HEK293 (cell line): ENCODE measurements at regions not wholly inside any gene's neighbourhood (a gene's known extent, or its start where the extent isn't known, plus 50 kb on each side); places are given as distances from the start of the nearest gene placed in this dataset.

Source experiments
- CTCF ChIA-PET: fragments of 350-600 bp; formaldehyde crosslinking; extraction: SDS; loops from one replicate; lab custom pipeline; 2021; ENCODE audit warnings: antibody characterized with exemption; lab: Yijun Ruan, JAX
- POLR2A ChIA-PET: fragments of 300-600 bp; formaldehyde crosslinking; extraction: SDS; loops from one replicate; lab custom pipeline; 2020; ENCODE audit warnings: antibody characterized with exemption, inconsistent platforms; lab: Yijun Ruan, JAX
- H3K27ac ChIP-seq: fragments of 200-500 bp; sonication (Bioruptor generic); 2 replicates; pipeline ENCODE4 v1.5.1; 2014; ENCODE audit warnings: low read depth, low read length, control low read depth, inconsistent platforms; ENCODE audit errors: extremely low read depth
- H3K36me3 ChIP-seq, 2 experiments: fragments of 200-500 bp in 1 of 2; sonication (Bioruptor generic) in 1 of 2; 1 replicate in 1 of 2; 2 replicates in 1 of 2; pipeline ENCODE4 v1.5.1; 2014 to 2017; ENCODE audit warnings: inconsistent platforms in 2 of 2, low read length in 2 of 2; ENCODE audit not compliant: control insufficient read depth in 2 of 2, insufficient read depth in 1 of 2
- H3K4me1 ChIP-seq: fragments of 200-500 bp; sonication (Bioruptor generic); 2 replicates; pipeline ENCODE4 v1.5.1; 2014; ENCODE audit warnings: mild to moderate bottlenecking, low read length, inconsistent platforms; ENCODE audit not compliant: control insufficient read depth, insufficient read depth
- H3K4me3 ChIP-seq: 2 replicates; pipeline ENCODE4 v1.5.1; 2011; ENCODE audit warnings: low read depth, mild to moderate bottlenecking, control low read depth, low read length, moderate library complexity
- H3K9me3 ChIP-seq: fragments of 200-500 bp; sonication (Bioruptor generic); 2 replicates; pipeline ENCODE4 v1.5.1; 2014; ENCODE audit warnings: low read depth, low read length, inconsistent platforms; ENCODE audit not compliant: control insufficient read depth, insufficient read depth
- BCL11A ChIP-seq: fragments of 450-650 bp; formaldehyde crosslinking; IDR thresholded peaks from 2 replicates; pipeline ENCODE4 v1.5.1; 2016; ENCODE audit warnings: low read depth, missing biosample characterization, missing genetic modification characterization
- IKZF3 ChIP-seq: fragments of 450-650 bp; IDR thresholded peaks from 2 replicates; pipeline ENCODE4 v1.5.0; 2018; ENCODE audit warnings: missing biosample characterization, mild to moderate bottlenecking, missing genetic modification characterization, moderate library complexity
- KLF10 ChIP-seq: fragments of 450-650 bp; IDR thresholded peaks from 2 replicates; pipeline ENCODE4 v1.5.1; 2018; ENCODE audit warnings: missing biosample characterization, mild to moderate bottlenecking, missing genetic modification characterization
- MEIS1 ChIP-seq: sonication (generic); formaldehyde crosslinking; IDR thresholded peaks from 2 replicates; pipeline ENCODE4 v1.8.1; 2022; ENCODE audit warnings: missing genetic modification reagents, mild to moderate bottlenecking, borderline replicate concordance
- MYNN ChIP-seq: fragments of 450-650 bp; formaldehyde crosslinking; IDR thresholded peaks from 2 replicates; pipeline ENCODE4 v1.5.1; 2016; ENCODE audit warnings: missing biosample characterization, missing genetic modification characterization, borderline replicate concordance
- OVOL3 ChIP-seq: fragments of 450-650 bp; formaldehyde crosslinking; IDR thresholded peaks from 2 replicates; pipeline ENCODE4 v1.5.1; 2016; ENCODE audit warnings: missing biosample characterization, missing genetic modification characterization
- PRDM4 ChIP-seq: fragments of 450-650 bp; formaldehyde crosslinking; IDR thresholded peaks from 2 replicates; pipeline ENCODE4 v1.5.1; 2017; ENCODE audit warnings: missing biosample characterization, missing genetic modification characterization
- SALL2 ChIP-seq: fragments of 450-650 bp; formaldehyde crosslinking; IDR thresholded peaks from 2 replicates; pipeline ENCODE4 v1.5.0; 2017; ENCODE audit warnings: missing biosample characterization, mild to moderate bottlenecking, missing genetic modification characterization, borderline replicate concordance
- YY2 ChIP-seq: fragments of 450-650 bp; formaldehyde crosslinking; IDR thresholded peaks from 2 replicates; pipeline ENCODE4 v1.5.1; 2016; ENCODE audit warnings: missing biosample characterization, missing genetic modification characterization
- ZBTB26 ChIP-seq: fragments of 450-650 bp; formaldehyde crosslinking; optimal IDR thresholded peaks from 2 replicates; pipeline ENCODE3; 2016; ENCODE audit warnings: missing biosample characterization, mild to moderate bottlenecking, missing genetic modification characterization
- ZBTB48 ChIP-seq: fragments of 450-650 bp; formaldehyde crosslinking; IDR thresholded peaks from 2 replicates; pipeline ENCODE4 v1.5.1; 2016; ENCODE audit warnings: missing biosample characterization, missing genetic modification characterization
- ZIC2 ChIP-seq: fragments of 450-650 bp; formaldehyde crosslinking; IDR thresholded peaks from 2 replicates; pipeline ENCODE4 v1.5.1; 2016; ENCODE audit warnings: missing biosample characterization, missing genetic modification characterization
- ZNF114 ChIP-seq: fragments of 450-650 bp; formaldehyde crosslinking; IDR thresholded peaks from 2 replicates; pipeline ENCODE4 v1.5.0; 2017; ENCODE audit warnings: missing biosample characterization, missing genetic modification characterization
- ZNF19 ChIP-seq: fragments of 450-650 bp; formaldehyde crosslinking; IDR thresholded peaks from 2 replicates; pipeline ENCODE4; 2016; ENCODE audit warnings: missing biosample characterization, missing genetic modification characterization, low read depth
- ZNF280C ChIP-seq: fragments of 450-650 bp; formaldehyde crosslinking; IDR thresholded peaks from 2 replicates; pipeline ENCODE4 v1.5.1; 2016; ENCODE audit warnings: missing biosample characterization, missing genetic modification characterization
- ZNF311 ChIP-seq: fragments of 450-650 bp; formaldehyde crosslinking; IDR thresholded peaks from 2 replicates; pipeline ENCODE4 v1.5.1; 2017; ENCODE audit warnings: missing biosample characterization, missing genetic modification characterization, borderline replicate concordance
- ZNF324 ChIP-seq: fragments of 450-650 bp; formaldehyde crosslinking; IDR thresholded peaks from 2 replicates; pipeline ENCODE4 v1.5.1; 2016; ENCODE audit warnings: missing biosample characterization, missing genetic modification characterization
- ZNF354C ChIP-seq: fragments of 450-650 bp; formaldehyde crosslinking; IDR thresholded peaks from 2 replicates; pipeline ENCODE4 v1.5.1; 2016; ENCODE audit warnings: missing biosample characterization, missing genetic modification characterization, low read depth, borderline replicate concordance
- ZNF549 ChIP-seq: fragments of 450-650 bp; IDR thresholded peaks from 2 replicates; pipeline ENCODE4 v1.5.1; 2018; ENCODE audit warnings: missing biosample characterization, missing genetic modification characterization, mild to moderate bottlenecking, inconsistent platforms, moderate library complexity
- ZNF623 ChIP-seq: fragments of 450-650 bp; formaldehyde crosslinking; IDR thresholded peaks from 2 replicates; pipeline ENCODE4 v1.5.1; 2016; ENCODE audit warnings: missing biosample characterization, missing genetic modification characterization
- ZNF670 ChIP-seq: fragments of 450-650 bp; formaldehyde crosslinking; IDR thresholded peaks from 2 replicates; pipeline ENCODE4 v1.5.1; 2016; ENCODE audit warnings: missing biosample characterization, missing genetic modification characterization, low read depth
- ZNF704 ChIP-seq: fragments of 450-650 bp; formaldehyde crosslinking; IDR thresholded peaks from 2 replicates; pipeline ENCODE4 v1.5.1; 2016; ENCODE audit warnings: missing biosample characterization, missing genetic modification characterization
- ZSCAN23 ChIP-seq: fragments of 450-650 bp; formaldehyde crosslinking; IDR thresholded peaks from 2 replicates; pipeline ENCODE4 v1.5.1; 2016; ENCODE audit warnings: missing biosample characterization, missing genetic modification characterization
- TF ChIP-seq, protein P1 (sequence below): fragments of 450-650 bp; formaldehyde crosslinking; IDR thresholded peaks from 2 replicates; pipeline ENCODE4 v1.5.1; 2016; ENCODE audit warnings: missing biosample characterization, missing genetic modification characterization, borderline replicate concordance

DNA sequence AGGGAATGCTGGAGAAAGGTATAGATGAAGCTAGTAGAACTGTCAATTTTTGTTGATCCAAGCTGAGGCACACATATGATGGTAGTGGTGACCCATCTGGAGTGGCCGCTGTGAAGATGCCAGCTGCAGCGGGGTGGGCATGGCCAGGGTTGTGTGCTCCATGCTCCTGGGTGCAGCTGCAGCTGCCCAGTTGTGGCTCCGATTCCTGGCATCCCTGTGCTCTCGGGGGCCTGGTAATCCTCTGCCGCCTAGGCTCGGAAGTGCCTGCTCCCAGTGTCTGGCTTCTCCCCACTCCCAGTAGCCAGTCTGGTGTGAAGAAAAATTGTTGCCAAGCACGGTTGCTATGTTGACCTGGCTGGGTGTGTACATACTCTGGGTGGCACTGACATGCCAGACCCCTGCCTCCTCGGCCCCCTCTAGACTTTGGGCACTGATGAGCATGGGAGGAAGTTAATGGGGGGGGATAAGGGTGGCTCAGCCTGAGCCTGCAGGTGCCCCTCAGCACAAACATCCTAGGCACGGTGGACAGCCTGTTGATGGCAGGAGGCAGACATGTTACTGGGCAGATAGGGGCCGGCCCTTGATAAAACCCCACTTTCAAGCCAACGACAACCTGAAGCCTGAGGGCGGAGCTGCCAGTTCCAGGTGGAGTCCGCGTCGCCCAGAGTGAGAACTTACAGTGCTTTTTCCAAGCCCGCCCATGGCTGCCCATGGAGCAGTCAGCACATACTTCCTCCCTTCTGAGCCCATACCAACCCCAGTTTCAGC lies 1400.7 kb downstream of the PCDH9 start:
- H3K9me3 ChIP-seq = no peaks in the 10 kb centered on the region
- CTCF ChIA-PET = no interaction called here
- TF ChIP-seq ZNF311 (no peak), ZNF114 (tag by site-specific recombination) (no peak), ZNF280C (tag by site-specific recombination) (no peak), PRDM4 (tag by site-specific recombination) (no peak), BCL11A (tag by site-specific recombination) (no peak), ZNF324 (tag by site-specific recombination) (no peak)
- TF ChIP-seq, all 188 proteins: peak for 0
- POLR2A ChIA-PET = no interaction called here
- Histone ChIP-seq H3K4me1 (no peaks in the 10 kb centered on the region), H3K4me3 (no peak overlapping the region), H3K36me3 (no peaks in the 10 kb centered on the region), H3K27ac (no peak overlapping the region)

GRCh38 chr13:65826657-65827056 lies 1403.5 kb downstream of the PCDH9 start:
- TF ChIP-seq OVOL3 (no peak), MEIS1 (CRISPR knock-in tag) (no peak), ZNF704 (tag by site-specific recombination) (no peak), YY2 (tag by site-specific recombination) (no peak), ZBTB26 (tag by site-specific recombination) (no peak), SALL2 (no peak), ZNF670 (tag by site-specific recombination) (no peak)
- TF ChIP-seq, all 188 proteins: peak for 0
- Histone ChIP-seq H3K9me3 (no peaks in the 10 kb centered on the region), H3K4me1 (no peaks in the 10 kb centered on the region), H3K36me3 (no peaks in the 10 kb centered on the region), H3K27ac (no peak overlapping the region), H3K4me3 (no peak overlapping the region)
- CTCF ChIA-PET = no interaction called here
- POLR2A ChIA-PET = no interaction called here

DNA sequence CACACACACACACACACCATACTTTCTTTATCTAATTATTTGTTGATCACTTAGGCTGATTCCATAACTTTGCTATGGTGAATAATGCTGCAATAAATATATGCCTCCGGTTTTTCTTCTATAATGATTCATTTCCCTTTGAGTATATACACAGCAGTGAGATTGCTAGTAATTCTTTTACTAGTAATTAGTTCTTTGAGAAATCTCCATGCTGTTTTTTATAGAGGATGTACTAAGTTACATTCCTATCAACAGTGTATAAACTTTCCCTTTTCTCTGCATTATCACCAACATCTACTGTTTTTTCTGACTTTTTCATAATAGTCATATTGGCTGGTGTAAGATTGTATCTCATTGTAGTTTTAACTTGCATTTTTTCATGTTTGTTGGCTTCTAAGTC lies 1405.1 kb downstream of the PCDH9 start:
- H3K27ac ChIP-seq = no peak overlapping the region
- no peaks in the 10 kb centered on the region for H3K9me3 ChIP-seq
- no peak overlapping the region for H3K4me3 ChIP-seq
- no peaks in the 10 kb centered on the region for H3K36me3 ChIP-seq
- POLR2A ChIA-PET = no interaction called here
- no peaks in the 10 kb centered on the region for H3K4me1 ChIP-seq
- CTCF ChIA-PET = no interaction called here
- TF ChIP-seq ZBTB48 (tag by site-specific recombination) (no peak), ZIC2 (tag by site-specific recombination) (no peak), ZSCAN23 (tag by site-specific recombination) (no peak), ZNF549 (tag by site-specific recombination) (no peak), KLF10 (tag by site-specific recombination) (no peak), MYNN (tag by site-specific recombination) (no peak), ZNF623 (tag by site-specific recombination) (no peak), ZNF324 (tag by site-specific recombination) (no peak), ZNF354C (tag by site-specific recombination) (no peak), ZNF19 (tag by site-specific recombination) (no peak), IKZF3 (no peak)
- TF ChIP-seq, protein P1, sequence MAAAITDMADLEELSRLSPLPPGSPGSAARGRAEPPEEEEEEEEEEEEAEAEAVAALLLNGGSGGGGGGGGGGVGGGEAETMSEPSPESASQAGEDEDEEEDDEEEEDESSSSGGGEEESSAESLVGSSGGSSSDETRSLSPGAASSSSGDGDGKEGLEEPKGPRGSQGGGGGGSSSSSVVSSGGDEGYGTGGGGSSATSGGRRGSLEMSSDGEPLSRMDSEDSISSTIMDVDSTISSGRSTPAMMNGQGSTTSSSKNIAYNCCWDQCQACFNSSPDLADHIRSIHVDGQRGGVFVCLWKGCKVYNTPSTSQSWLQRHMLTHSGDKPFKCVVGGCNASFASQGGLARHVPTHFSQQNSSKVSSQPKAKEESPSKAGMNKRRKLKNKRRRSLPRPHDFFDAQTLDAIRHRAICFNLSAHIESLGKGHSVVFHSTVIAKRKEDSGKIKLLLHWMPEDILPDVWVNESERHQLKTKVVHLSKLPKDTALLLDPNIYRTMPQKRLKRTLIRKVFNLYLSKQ (tag by site-specific recombination) = no peak
